ENCODE measurements at regions not wholly inside any gene's neighbourhood (a gene's known extent, or its start where the extent isn't known, plus 50 kb on each side); places are given as distances from the start of the nearest gene placed in this dataset.
"Not testable (repeated sequence)": the region's sequence is repeated elsewhere in the genome, so short reads cannot be mapped to it uniquely, and the experiment has no call there.

GRCh38 chr3:8176759-8177483 lies 324.7 kb upstream of the LMCD1 start:
- not testable (repeated sequence) for TF ChIP-seq CTCF (IDR thresholded peaks at IDR 0.05; ENCODE audit: extremely low read depth in 1 of 2, insufficient read depth in 1 of 2, low read depth in 1 of 2, low read length in 2 of 2); POLR2A (IDR thresholded peaks at IDR 0.05; ENCODE audit: low read depth, low read length); EZH2 (IDR thresholded peaks at IDR 0.05; ENCODE audit: borderline replicate concordance, low read depth, low read length, severe bottlenecking); POLR2AphosphoS5 (IDR thresholded peaks at IDR 0.05; ENCODE audit: insufficient read depth, low read depth, low read length); MAX (IDR thresholded peaks at IDR 0.05; ENCODE audit: insufficient read depth, insufficient read length); MYC (IDR thresholded peaks at IDR 0.05; ENCODE audit: low read depth, low read length)

Measured in endothelial cell of umbilical vein (primary cell).